ENCODE measurements at regions not wholly inside any gene's neighbourhood (a gene's known extent, or its start where the extent isn't known, plus 50 kb on each side); places are given as distances from the start of the nearest gene placed in this dataset.

GRCh38 chr2:4424153-4424552, 720.8 kb downstream of the DCDC2C start:
- no peak for DNase-seq
- Histone ChIP-seq H3K4me3 (ENCODE audit: low read depth, low read length) (no peak overlapping the region), H3K27me3 (replicated peaks) (no peaks in the 10 kb centered on the region), H3K27ac (no peak overlapping the region), H3K36me3 (replicated peaks) (no peaks in the 10 kb centered on the region)
- in situ Hi-C loops (cut with HindIII; ENCODE audit: low pct_ligation_motif_present, low sequenced_read_pairs), result no loop called here
- no peak for TF ChIP-seq CTCF (IDR thresholded peaks at IDR 0.05; ENCODE audit: low read depth, low read length, missing control alignments)

- Histone ChIP-seq H3K27me3 (replicated peaks) (no peaks in the 10 kb centered on the region), H3K27ac (no peak overlapping the region), H3K4me3 (ENCODE audit: low read depth, low read length) (no peak overlapping the region), H3K36me3 (replicated peaks) (no peaks in the 10 kb centered on the region)
- in situ Hi-C loops (cut with HindIII; ENCODE audit: low pct_ligation_motif_present, low sequenced_read_pairs), result no loop called here
- no peak for TF ChIP-seq CTCF (IDR thresholded peaks at IDR 0.05; ENCODE audit: low read depth, low read length, missing control alignments)
- DNase-seq, result no peak
These were observed 723.7 kb downstream of the DCDC2C start for GRCh38 chr2:4427083-4427482.

DNA sequence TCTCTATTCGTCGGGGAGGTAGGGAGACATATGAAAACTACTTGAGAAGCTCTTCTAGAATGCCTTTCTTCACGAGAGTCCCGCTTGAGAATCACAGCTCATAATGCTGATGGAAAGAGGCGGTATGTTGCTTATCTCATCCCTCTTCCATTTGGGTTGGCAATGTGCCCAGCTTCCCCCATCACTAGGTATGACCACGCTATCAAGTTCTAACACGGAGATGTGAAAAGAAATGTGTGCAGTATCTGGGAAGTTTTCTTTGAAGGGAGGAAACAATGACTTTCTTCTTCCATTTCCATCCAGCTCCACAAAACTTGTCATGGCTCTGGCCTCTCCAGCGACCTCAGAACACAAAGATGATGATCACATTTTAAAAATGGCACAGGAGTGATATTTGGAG, 742.4 kb downstream of the DCDC2C start:
- in situ Hi-C loops (cut with HindIII; ENCODE audit: low pct_ligation_motif_present, low sequenced_read_pairs), result no loop called here
- no peak overlapping the region for H3K4me3 ChIP-seq (ENCODE audit: low read depth, low read length)
- no peak for DNase-seq
- no peak for TF ChIP-seq CTCF (IDR thresholded peaks at IDR 0.05; ENCODE audit: low read depth, low read length, missing control alignments)
- no peak overlapping the region for H3K27ac ChIP-seq
- no peaks in the 10 kb centered on the region for H3K36me3 ChIP-seq (replicated peaks)
- H3K27me3 ChIP-seq (replicated peaks), result no peaks in the 10 kb centered on the region

DNA sequence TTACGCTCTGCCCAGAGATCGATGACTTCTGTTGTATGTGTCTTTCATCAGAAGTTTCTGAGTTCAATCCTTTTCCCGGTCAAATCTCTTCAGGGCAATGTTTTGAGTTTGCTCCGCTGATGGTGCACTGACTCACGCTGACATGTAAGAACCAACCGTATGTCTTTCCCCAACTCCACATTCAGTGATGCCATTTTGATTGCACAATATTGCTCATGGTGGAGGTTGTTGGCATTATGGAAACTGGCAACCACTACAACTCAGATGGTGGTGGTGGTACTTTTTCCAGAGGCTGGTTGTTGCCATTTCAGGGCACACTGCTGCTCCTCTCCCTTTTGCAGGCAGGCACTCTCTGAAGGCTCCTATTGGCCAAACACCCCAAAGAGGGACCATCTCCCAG, 751.5 kb downstream of the DCDC2C start:
- no peak overlapping the region for H3K27ac ChIP-seq
- no peak for TF ChIP-seq CTCF (IDR thresholded peaks at IDR 0.05; ENCODE audit: low read depth, low read length, missing control alignments)
- no peak overlapping the region for H3K4me3 ChIP-seq (ENCODE audit: low read depth, low read length)
- DNase-seq, result no peak
- no peaks in the 10 kb centered on the region for H3K27me3 ChIP-seq (replicated peaks)
- in situ Hi-C loops (cut with HindIII; ENCODE audit: low pct_ligation_motif_present, low sequenced_read_pairs), result no loop called here
- no peaks in the 10 kb centered on the region for H3K36me3 ChIP-seq (replicated peaks)

DNA sequence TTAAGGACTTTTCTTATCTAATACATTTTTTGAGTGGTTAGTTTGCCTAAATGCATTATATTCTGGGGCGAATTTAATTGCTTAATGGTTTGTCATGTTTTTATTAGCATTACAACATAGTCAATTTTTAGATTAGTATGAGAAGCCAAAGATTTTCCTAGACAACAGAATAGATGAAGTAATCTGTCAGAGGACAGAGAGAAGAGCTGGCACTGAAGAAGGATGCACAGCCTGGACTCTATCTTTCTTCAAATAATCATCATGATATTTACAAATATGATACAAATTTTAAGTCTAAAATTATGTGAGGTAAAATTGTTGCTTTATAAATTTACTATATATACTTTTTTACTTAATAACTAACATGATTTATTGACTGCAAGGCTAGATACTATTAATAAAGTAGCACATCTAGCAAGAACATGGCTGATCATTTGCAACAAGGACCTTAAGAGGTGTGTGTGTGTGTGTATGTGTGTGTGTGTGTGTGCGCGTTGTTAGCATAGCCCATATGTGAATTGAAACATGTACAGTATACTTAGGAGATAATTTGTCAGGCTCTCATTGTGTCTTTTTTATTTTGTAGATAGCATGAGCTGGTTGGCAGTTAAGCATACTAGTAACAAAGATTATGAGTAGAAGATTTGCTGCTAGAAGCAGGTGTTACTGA, 752.2 kb downstream of the DCDC2C start:
- Histone ChIP-seq H3K36me3 (replicated peaks) (no peaks in the 10 kb centered on the region), H3K27ac (no peak overlapping the region), H3K4me3 (ENCODE audit: low read depth, low read length) (no peak overlapping the region), H3K27me3 (replicated peaks) (no peaks in the 10 kb centered on the region)
- TF ChIP-seq CTCF (IDR thresholded peaks at IDR 0.05; ENCODE audit: low read depth, low read length, missing control alignments), result no peak
- in situ Hi-C loops (cut with HindIII; ENCODE audit: low pct_ligation_motif_present, low sequenced_read_pairs), result no loop called here
- no peak for DNase-seq

- H3K4me3 ChIP-seq (ENCODE audit: low read depth, low read length), result no peak overlapping the region
- in situ Hi-C loops (cut with HindIII; ENCODE audit: low pct_ligation_motif_present, low sequenced_read_pairs), result no loop called here
- DNase-seq, result no peak
- H3K27ac ChIP-seq, result no peak overlapping the region
- no peak for TF ChIP-seq CTCF (IDR thresholded peaks at IDR 0.05; ENCODE audit: low read depth, low read length, missing control alignments)
- H3K27me3 ChIP-seq (replicated peaks), result no peaks in the 10 kb centered on the region
- H3K36me3 ChIP-seq (replicated peaks), result no peaks in the 10 kb centered on the region
These were observed 761.4 kb downstream of the DCDC2C start for GRCh38 chr2:4464634-4465266.
